GM21515 (cell line): ENCODE measurements at regions not wholly inside any gene's neighbourhood (a gene's known extent, or its start where the extent isn't known, plus 50 kb on each side); places are given as distances from the start of the nearest gene placed in this dataset.
"Not testable (repeated sequence)": the region's sequence is repeated elsewhere in the genome, so short reads cannot be mapped to it uniquely, and the experiment has no call there.

Experiments
- ATAC-seq: cut with Tn5 transposase; IDR thresholded peaks from one replicate; pipeline ENCODE4 v1.9.1; 2021; ENCODE audit not compliant: unreplicated experiment

DNA sequence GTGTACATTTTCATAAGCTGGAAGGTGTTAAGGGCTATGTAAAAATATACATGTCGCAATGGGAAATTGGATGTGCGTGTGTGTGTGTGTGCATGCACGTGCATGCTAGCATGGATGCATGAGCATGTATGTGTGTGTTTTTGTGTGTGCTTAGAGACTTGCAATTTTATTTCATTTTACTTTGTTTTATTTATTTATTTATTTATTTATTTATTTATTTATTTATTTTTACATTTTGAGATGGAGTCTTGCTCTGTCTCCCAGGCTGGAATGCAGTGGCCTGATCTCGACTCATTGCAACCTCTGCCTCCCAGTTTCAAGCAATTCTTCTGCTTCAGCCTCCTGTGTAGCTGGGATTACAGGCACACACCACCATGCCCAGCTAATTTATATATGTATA lies 50.4 kb upstream of the CDH9 start:
- ATAC-seq, result not testable (repeated sequence)
